WTC11 (cell line): ENCODE measurements at regions not wholly inside any gene's neighbourhood (a gene's known extent, or its start where the extent isn't known, plus 50 kb on each side); places are given as distances from the start of the nearest gene placed in this dataset.

Experiments
- ATAC-seq: fragments of 200-7000 bp; cut with Tn5 transposase; 2 replicates; pipeline ENCODE4 v1.10.0; 2021; ENCODE audit warnings: mild to moderate bottlenecking, moderate library complexity
- CTCF ChIA-PET: fragments of 300-600 bp; sonication (Branson Sonifier 250); formaldehyde crosslinking; loops from one replicate; lab custom pipeline; 2021; ENCODE audit warnings: antibody characterized with exemption; lab: Charles Lee
- POLR2A ChIA-PET: fragments of 350-600 bp; sonication (Branson Sonifier 250); formaldehyde crosslinking; loops from one replicate; lab custom pipeline; 2021; ENCODE audit warnings: antibody characterized with exemption; lab: Charles Lee
- DNase-seq: peaks from one replicate; pipeline ENCODE4 v3.0.0; 2021; ENCODE audit warnings: low spot score
- H3K27ac Mint-ChIP-seq: 2 replicates; pipeline ENCODE4 v1.8.0; 2021; ENCODE audit warnings: mixed read lengths
- H3K27me3 Mint-ChIP-seq: 2 replicates; pipeline ENCODE4 v1.8.0; 2021; ENCODE audit warnings: low read depth, mild to moderate bottlenecking, moderate library complexity, mixed read lengths
- H3K36me3 Mint-ChIP-seq: 2 replicates; pipeline ENCODE4 v1.8.0; 2021; ENCODE audit warnings: mixed read lengths
- H3K4me1 Mint-ChIP-seq: 2 replicates; pipeline ENCODE4 v1.8.0; 2022; ENCODE audit warnings: mixed read lengths
- H3K4me3 Mint-ChIP-seq: 2 replicates; pipeline ENCODE4 v1.8.0; 2021; ENCODE audit warnings: mild to moderate bottlenecking, moderate library complexity, mixed read lengths
- H3K9me3 Mint-ChIP-seq: 2 replicates; pipeline ENCODE4 v1.8.0; 2021; ENCODE audit warnings: mixed read lengths
- CDX4 ChIP-seq: fragments of 250-450 bp; sonication (Bioruptor Pico); IDR thresholded peaks from 2 replicates; pipeline ENCODE4 v1.9.0; 2021; ENCODE audit warnings: moderate library complexity, mild to moderate bottlenecking, inconsistent platforms, borderline replicate concordance
- CREM ChIP-seq: sonication (generic); formaldehyde crosslinking; IDR thresholded peaks from 2 replicates; pipeline ENCODE4 v1.8.1; 2022; ENCODE audit warnings: mild to moderate bottlenecking, missing genetic modification reagents, moderate library complexity
- HMGA2 ChIP-seq: fragments of 250-450 bp; sonication (Bioruptor Pico); IDR thresholded peaks from 2 replicates; pipeline ENCODE4 v1.4.0; 2021; ENCODE audit warnings: mild to moderate bottlenecking, moderate library complexity
- HMGXB4 ChIP-seq: sonication (generic); formaldehyde crosslinking; IDR thresholded peaks from 2 replicates; pipeline ENCODE4 v1.8.1; 2023; ENCODE audit warnings: mild to moderate bottlenecking, moderate library complexity, missing genetic modification reagents
- MLX ChIP-seq: sonication (generic); formaldehyde crosslinking; IDR thresholded peaks from 2 replicates; pipeline ENCODE4 v1.8.1; 2023; ENCODE audit warnings: mild to moderate bottlenecking, missing genetic modification reagents, moderate library complexity
- NR1H2 ChIP-seq: sonication (generic); formaldehyde crosslinking; IDR thresholded peaks from 2 replicates; pipeline ENCODE4 v1.9.0; 2021; ENCODE audit warnings: mild to moderate bottlenecking, moderate library complexity, missing genetic modification reagents
- PRDM15 ChIP-seq: sonication (generic); formaldehyde crosslinking; IDR thresholded peaks from 2 replicates; pipeline ENCODE4 v1.8.0; 2022; ENCODE audit warnings: missing genetic modification reagents
- TCF7 ChIP-seq: sonication (generic); formaldehyde crosslinking; IDR thresholded peaks from 2 replicates; pipeline ENCODE4 v1.8.0; 2022; ENCODE audit warnings: mild to moderate bottlenecking, low read depth, missing genetic modification reagents, moderate library complexity
- TEAD1 ChIP-seq: sonication (generic); formaldehyde crosslinking; IDR thresholded peaks from 2 replicates; pipeline ENCODE4 v1.8.0; 2022; ENCODE audit warnings: mild to moderate bottlenecking, missing genetic modification reagents
- ZBTB21 ChIP-seq: sonication (generic); formaldehyde crosslinking; IDR thresholded peaks from 2 replicates; pipeline ENCODE4 v1.8.1; 2023; ENCODE audit warnings: mild to moderate bottlenecking, missing genetic modification reagents, borderline replicate concordance
- ZNF263 ChIP-seq: sonication (generic); formaldehyde crosslinking; IDR thresholded peaks from 2 replicates; pipeline ENCODE4 v1.8.1; 2022; ENCODE audit warnings: low read depth, mild to moderate bottlenecking, moderate library complexity, missing genetic modification reagents
- ZNF281 ChIP-seq: sonication (generic); formaldehyde crosslinking; IDR thresholded peaks from 2 replicates; pipeline ENCODE4 v1.8.0; 2023; ENCODE audit warnings: mild to moderate bottlenecking, missing genetic modification reagents
- ZSCAN18 ChIP-seq: fragments of 250-450 bp; sonication (Bioruptor Pico); IDR thresholded peaks from 2 replicates; pipeline ENCODE4 v2.1.2; 2022; ENCODE audit warnings: mild to moderate bottlenecking, moderate library complexity
- TF ChIP-seq, protein P1 (sequence below): sonication (generic); formaldehyde crosslinking; IDR thresholded peaks from 2 replicates; pipeline ENCODE4 v1.8.0; 2022; ENCODE audit warnings: mild to moderate bottlenecking, missing genetic modification reagents
- TF ChIP-seq, protein P2 (sequence below): fragments of 250-450 bp; sonication (Bioruptor Pico); IDR thresholded peaks from 2 replicates; pipeline ENCODE4 v1.9.0; 2021; ENCODE audit warnings: mild to moderate bottlenecking
- TF ChIP-seq, protein P3 (sequence below): sonication (generic); formaldehyde crosslinking; IDR thresholded peaks from 2 replicates; pipeline ENCODE4 v1.8.1; 2022; ENCODE audit warnings: mild to moderate bottlenecking, moderate library complexity, missing genetic modification reagents
- TF ChIP-seq, protein P4 (sequence below): sonication (generic); formaldehyde crosslinking; IDR thresholded peaks from 2 replicates; pipeline ENCODE4 v1.8.0; 2022; ENCODE audit warnings: mild to moderate bottlenecking, missing genetic modification reagents

DNA sequence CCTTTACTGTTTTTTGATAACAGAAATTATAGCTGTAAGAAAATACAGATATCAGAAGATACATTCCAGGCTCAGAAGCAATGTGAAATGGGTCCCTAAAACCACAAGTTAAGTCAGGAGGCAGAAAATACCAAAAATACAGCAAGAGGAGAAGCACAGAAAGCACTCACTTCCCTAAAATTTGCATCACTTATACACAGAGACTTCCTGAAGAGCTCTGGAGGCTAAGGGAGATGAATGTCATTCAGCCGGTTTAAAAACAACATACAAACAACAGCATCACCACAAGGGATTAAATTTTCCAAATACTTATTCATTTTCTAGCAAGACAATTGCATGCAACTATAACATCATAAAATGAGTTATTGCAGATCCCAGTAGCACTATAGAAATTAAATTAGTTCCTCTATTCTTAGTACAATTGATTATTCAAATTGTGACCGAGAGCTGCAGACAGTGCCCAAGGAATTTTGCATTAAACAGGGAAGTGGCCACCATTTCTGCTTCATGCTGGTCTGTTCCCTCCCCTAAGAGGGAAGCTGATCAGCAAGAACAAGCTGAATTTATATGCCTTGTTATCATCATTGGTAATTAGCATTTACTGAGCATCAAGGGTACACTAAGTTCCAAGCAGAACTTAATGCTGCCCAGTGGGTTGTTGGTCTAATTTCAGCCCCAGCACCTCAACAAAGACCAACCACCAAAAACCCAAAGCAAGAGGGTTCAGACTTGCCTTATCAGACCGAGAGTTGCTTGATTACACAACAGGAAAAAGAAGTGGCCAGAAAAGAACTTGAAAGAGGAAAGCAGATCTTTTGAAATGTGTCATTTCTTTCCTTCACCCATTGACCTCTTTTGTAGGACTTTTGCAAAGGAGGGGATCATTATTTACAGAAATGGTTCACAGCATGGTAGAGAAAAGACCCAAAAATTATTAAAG, 140.7 kb downstream of the KCTD12 start (continued):
- TF ChIP-seq, protein P1, sequence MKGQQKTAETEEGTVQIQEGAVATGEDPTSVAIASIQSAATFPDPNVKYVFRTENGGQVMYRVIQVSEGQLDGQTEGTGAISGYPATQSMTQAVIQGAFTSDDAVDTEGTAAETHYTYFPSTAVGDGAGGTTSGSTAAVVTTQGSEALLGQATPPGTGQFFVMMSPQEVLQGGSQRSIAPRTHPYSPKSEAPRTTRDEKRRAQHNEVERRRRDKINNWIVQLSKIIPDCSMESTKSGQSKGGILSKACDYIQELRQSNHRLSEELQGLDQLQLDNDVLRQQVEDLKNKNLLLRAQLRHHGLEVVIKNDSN (CRISPR knock-in tag): no peak
- no peak for TF ChIP-seq ZNF281 (CRISPR knock-in tag)
- no peak for TF ChIP-seq ZNF263 (CRISPR knock-in tag)
- TF ChIP-seq NR1H2 (CRISPR knock-in tag): no peak
- TF ChIP-seq, all 79 proteins: peak for 0

GRCh38 chr13:76741624-76742023, 144.6 kb downstream of the KCTD12 start:
- ATAC-seq (no peak), DNase-seq (no peak)
- no peak overlapping the region for H3K27ac Mint-ChIP-seq
- POLR2A ChIA-PET: no interaction called here
- peaks cover 4% of the 10 kb centered on the region; the same call in 1 of the 2 replicates for H3K36me3 Mint-ChIP-seq
- H3K27me3 Mint-ChIP-seq: no peaks in the 10 kb centered on the region
- H3K9me3 Mint-ChIP-seq: peaks cover 37% of the 10 kb centered on the region
- H3K4me3 Mint-ChIP-seq: no peak overlapping the region
- CTCF ChIA-PET: no interaction called here
- H3K4me1 Mint-ChIP-seq: peaks cover 14% of the 10 kb centered on the region
- TF ChIP-seq PRDM15 (no peak), TCF7 (CRISPR knock-in tag) (no peak), CDX4 (CRISPR knock-in tag) (no peak), HMGA2 (CRISPR knock-in tag) (no peak), ZSCAN18 (no peak), ZBTB21 (CRISPR knock-in tag) (no peak), MLX (no peak), TEAD1 (no peak), HMGXB4 (no peak), CREM (CRISPR knock-in tag) (no peak)
- TF ChIP-seq, protein P2, sequence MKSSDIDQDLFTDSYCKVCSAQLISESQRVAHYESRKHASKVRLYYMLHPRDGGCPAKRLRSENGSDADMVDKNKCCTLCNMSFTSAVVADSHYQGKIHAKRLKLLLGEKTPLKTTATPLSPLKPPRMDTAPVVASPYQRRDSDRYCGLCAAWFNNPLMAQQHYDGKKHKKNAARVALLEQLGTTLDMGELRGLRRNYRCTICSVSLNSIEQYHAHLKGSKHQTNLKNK (CRISPR knock-in tag): no peak
- TF ChIP-seq, protein P3, sequence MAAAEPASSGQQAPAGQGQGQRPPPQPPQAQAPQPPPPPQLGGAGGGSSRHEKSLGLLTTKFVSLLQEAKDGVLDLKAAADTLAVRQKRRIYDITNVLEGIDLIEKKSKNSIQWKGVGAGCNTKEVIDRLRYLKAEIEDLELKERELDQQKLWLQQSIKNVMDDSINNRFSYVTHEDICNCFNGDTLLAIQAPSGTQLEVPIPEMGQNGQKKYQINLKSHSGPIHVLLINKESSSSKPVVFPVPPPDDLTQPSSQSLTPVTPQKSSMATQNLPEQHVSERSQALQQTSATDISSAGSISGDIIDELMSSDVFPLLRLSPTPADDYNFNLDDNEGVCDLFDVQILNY: no peak
- TF ChIP-seq, protein P4, sequence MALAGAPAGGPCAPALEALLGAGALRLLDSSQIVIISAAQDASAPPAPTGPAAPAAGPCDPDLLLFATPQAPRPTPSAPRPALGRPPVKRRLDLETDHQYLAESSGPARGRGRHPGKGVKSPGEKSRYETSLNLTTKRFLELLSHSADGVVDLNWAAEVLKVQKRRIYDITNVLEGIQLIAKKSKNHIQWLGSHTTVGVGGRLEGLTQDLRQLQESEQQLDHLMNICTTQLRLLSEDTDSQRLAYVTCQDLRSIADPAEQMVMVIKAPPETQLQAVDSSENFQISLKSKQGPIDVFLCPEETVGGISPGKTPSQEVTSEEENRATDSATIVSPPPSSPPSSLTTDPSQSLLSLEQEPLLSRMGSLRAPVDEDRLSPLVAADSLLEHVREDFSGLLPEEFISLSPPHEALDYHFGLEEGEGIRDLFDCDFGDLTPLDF (CRISPR knock-in tag): no peak
- TF ChIP-seq, protein P1 (CRISPR knock-in tag): no peak
